NCI-H2171 treated with DMSO at 0.1 percent for 48 hours (cell line): ENCODE measurements at regions not wholly inside any gene's neighbourhood (a gene's known extent, or its start where the extent isn't known, plus 50 kb on each side); places are given as distances from the start of the nearest gene placed in this dataset.

ENCODE experiments used
- DNase-seq: peaks from one replicate; lab custom pipeline; 2025; lab: John Stamatoyannopoulos, UW

- DNase-seq = no peak
Measured at GRCh38 chr10:101299211-101299610, 54.8 kb upstream of the BTRC start.

- DNase-seq = no peak
Measured at GRCh38 chr10:101301111-101301731, 52.7 kb upstream of the BTRC start.

GRCh38 chr10:101303087-101303703 lies 50.8 kb upstream of the BTRC start:
- DNase-seq = no peak
